ENCODE measurements at regions not wholly inside any gene's neighbourhood (a gene's known extent, or its start where the extent isn't known, plus 50 kb on each side); places are given as distances from the start of the nearest gene placed in this dataset.

GRCh38 chr6:165973473-165973872, 194.2 kb downstream of the TBXT start:
- Histone ChIP-seq H3K4me1 (ENCODE audit: control insufficient read depth, insufficient read depth, low read length) (no peaks in the 10 kb centered on the region), H3K9ac (ENCODE audit: low read length) (no peak overlapping the region), H3K36me3 (ENCODE audit: control insufficient read depth, insufficient read depth, low read length) (no peaks in the 10 kb centered on the region), H3K9me3 (ENCODE audit: control insufficient read depth, low read length) (no peaks in the 10 kb centered on the region), H3K4me3 (ENCODE audit: low read length) (no peak overlapping the region), H3K27me3 (ENCODE audit: control insufficient read depth, insufficient read depth, low read length) (no peaks in the 10 kb centered on the region)

DNA sequence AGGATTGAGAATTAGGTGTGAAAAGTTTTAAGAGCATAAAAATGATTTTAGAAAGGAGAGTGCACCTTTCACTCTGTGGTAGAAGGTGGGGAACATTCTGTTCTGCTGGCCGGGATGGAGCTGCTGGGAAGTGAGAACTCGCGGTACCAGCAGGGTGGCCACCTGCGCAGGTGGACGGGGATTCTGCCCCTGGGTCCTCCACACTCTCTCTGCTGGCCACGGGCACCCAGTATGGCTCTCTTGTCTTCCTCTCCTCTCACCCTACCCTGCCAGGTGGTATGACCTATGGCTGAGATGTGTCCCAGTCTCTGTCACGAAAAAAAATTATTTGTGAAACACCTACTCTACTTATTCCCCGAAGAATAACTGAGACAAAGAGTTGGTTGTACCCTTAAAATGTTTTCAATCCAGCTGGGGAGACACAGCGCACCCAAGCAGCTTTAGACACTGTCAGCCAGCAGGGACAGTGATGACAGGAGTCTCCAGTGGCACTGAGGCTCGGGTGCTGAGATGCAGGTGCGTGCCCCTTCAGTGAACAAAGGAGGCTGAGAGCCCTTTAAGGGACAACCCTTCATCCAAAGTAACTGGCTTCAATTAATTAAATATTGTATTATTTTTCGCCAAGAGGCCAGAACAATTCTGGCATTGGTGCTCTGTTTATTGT, 195.4 kb downstream of the TBXT start:
- H3K9me3 ChIP-seq (ENCODE audit: control insufficient read depth, low read length) = no peaks in the 10 kb centered on the region
- no peaks in the 10 kb centered on the region for H3K4me1 ChIP-seq (ENCODE audit: control insufficient read depth, insufficient read depth, low read length)
- H3K36me3 ChIP-seq (ENCODE audit: control insufficient read depth, insufficient read depth, low read length) = no peaks in the 10 kb centered on the region
- H3K4me3 ChIP-seq (ENCODE audit: low read length) = no peak overlapping the region
- no peak overlapping the region for H3K9ac ChIP-seq (ENCODE audit: low read length)
- no peaks in the 10 kb centered on the region for H3K27me3 ChIP-seq (ENCODE audit: control insufficient read depth, insufficient read depth, low read length)

- Histone ChIP-seq H3K9ac (ENCODE audit: low read length) (no peak overlapping the region), H3K36me3 (ENCODE audit: control insufficient read depth, insufficient read depth, low read length) (no peaks in the 10 kb centered on the region), H3K9me3 (ENCODE audit: control insufficient read depth, low read length) (no peaks in the 10 kb centered on the region), H3K4me3 (ENCODE audit: low read length) (no peak overlapping the region), H3K27me3 (ENCODE audit: control insufficient read depth, insufficient read depth, low read length) (no peaks in the 10 kb centered on the region), H3K4me1 (ENCODE audit: control insufficient read depth, insufficient read depth, low read length) (no peaks in the 10 kb centered on the region)
Observed at GRCh38 chr6:165971202-165971601, 196.4 kb downstream of the TBXT start.

- no peaks in the 10 kb centered on the region for H3K9me3 ChIP-seq (ENCODE audit: control insufficient read depth, low read length)
- no peaks in the 10 kb centered on the region for H3K4me1 ChIP-seq (ENCODE audit: control insufficient read depth, insufficient read depth, low read length)
- no peak overlapping the region for H3K4me3 ChIP-seq (ENCODE audit: low read length)
- H3K27me3 ChIP-seq (ENCODE audit: control insufficient read depth, insufficient read depth, low read length) = no peaks in the 10 kb centered on the region
- no peaks in the 10 kb centered on the region for H3K36me3 ChIP-seq (ENCODE audit: control insufficient read depth, insufficient read depth, low read length)
- H3K9ac ChIP-seq (ENCODE audit: low read length) = no peak overlapping the region
Observed at GRCh38 chr6:165970001-165970400, 197.7 kb downstream of the TBXT start.

GRCh38 chr6:165969184-165969583, 198.5 kb downstream of the TBXT start:
- no peak overlapping the region for H3K4me3 ChIP-seq (ENCODE audit: low read length)
- H3K27me3 ChIP-seq (ENCODE audit: control insufficient read depth, insufficient read depth, low read length) = no peaks in the 10 kb centered on the region
- no peaks in the 10 kb centered on the region for H3K9me3 ChIP-seq (ENCODE audit: control insufficient read depth, low read length)
- no peak overlapping the region for H3K9ac ChIP-seq (ENCODE audit: low read length)
- H3K36me3 ChIP-seq (ENCODE audit: control insufficient read depth, insufficient read depth, low read length) = no peaks in the 10 kb centered on the region
- H3K4me1 ChIP-seq (ENCODE audit: control insufficient read depth, insufficient read depth, low read length) = no peaks in the 10 kb centered on the region

GRCh38 chr6:165968408-165968807, 199.2 kb downstream of the TBXT start:
- no peaks in the 10 kb centered on the region for H3K4me1 ChIP-seq (ENCODE audit: control insufficient read depth, insufficient read depth, low read length)
- no peak overlapping the region for H3K9ac ChIP-seq (ENCODE audit: low read length)
- no peaks in the 10 kb centered on the region for H3K9me3 ChIP-seq (ENCODE audit: control insufficient read depth, low read length)
- H3K27me3 ChIP-seq (ENCODE audit: control insufficient read depth, insufficient read depth, low read length) = no peaks in the 10 kb centered on the region
- no peak overlapping the region for H3K4me3 ChIP-seq (ENCODE audit: low read length)
- H3K36me3 ChIP-seq (ENCODE audit: control insufficient read depth, insufficient read depth, low read length) = no peaks in the 10 kb centered on the region

DNA sequence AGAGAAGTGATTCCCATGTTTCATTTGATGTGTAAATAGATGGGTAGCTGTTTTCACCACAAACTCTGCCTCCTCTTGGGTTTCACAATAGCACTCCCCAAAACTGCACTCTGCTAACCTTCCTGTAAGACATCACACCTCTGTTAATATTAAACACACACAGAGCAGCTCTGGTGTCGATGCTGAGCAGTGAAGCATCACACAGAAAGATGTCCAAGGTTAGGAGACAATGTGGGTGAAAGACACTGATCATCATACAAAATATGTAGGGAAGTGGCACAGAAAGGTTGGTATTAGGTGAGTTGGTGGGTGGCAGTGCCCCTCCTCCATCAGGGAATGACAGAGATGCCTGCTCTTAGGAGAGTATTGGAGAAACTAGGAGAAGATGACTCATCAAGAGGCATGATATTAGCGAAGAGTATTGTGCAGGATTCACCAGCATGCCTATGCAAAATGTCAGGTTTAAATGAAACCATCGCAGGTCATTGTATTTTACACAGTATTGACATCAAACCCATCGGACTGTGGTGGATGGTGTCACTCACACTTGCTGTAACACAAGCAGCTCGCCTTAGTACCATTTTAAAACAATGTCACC, 199.7 kb downstream of the TBXT start:
- H3K27me3 ChIP-seq (ENCODE audit: control insufficient read depth, insufficient read depth, low read length) = no peaks in the 10 kb centered on the region
- no peaks in the 10 kb centered on the region for H3K9me3 ChIP-seq (ENCODE audit: control insufficient read depth, low read length)
- H3K36me3 ChIP-seq (ENCODE audit: control insufficient read depth, insufficient read depth, low read length) = no peaks in the 10 kb centered on the region
- no peak overlapping the region for H3K4me3 ChIP-seq (ENCODE audit: low read length)
- H3K4me1 ChIP-seq (ENCODE audit: control insufficient read depth, insufficient read depth, low read length) = no peaks in the 10 kb centered on the region
- no peak overlapping the region for H3K9ac ChIP-seq (ENCODE audit: low read length)

DNA sequence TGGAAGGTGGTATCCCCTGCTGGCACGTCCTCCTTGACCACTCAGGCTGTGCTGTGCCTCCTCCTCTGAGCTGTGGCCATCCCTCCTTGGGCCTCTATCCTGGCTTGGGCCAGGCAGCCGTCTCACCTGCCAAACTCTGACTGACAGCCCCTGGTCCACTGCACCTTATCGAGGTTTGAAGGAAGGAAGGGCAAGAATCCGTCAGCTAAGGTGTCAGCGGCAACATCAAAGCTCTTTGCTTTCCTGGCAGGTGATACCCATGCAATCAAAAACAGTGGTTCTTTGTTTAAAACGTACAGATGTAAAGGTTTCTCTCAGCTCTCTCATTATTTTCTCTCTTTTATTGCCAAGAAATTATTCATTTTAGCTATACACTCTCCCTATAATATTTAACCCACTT, 203.9 kb downstream of the TBXT start:
- H3K27me3 ChIP-seq (ENCODE audit: control insufficient read depth, insufficient read depth, low read length) = no peaks in the 10 kb centered on the region
- no peaks in the 10 kb centered on the region for H3K4me1 ChIP-seq (ENCODE audit: control insufficient read depth, insufficient read depth, low read length)
- H3K4me3 ChIP-seq (ENCODE audit: low read length) = no peak overlapping the region
- H3K9me3 ChIP-seq (ENCODE audit: control insufficient read depth, low read length) = no peaks in the 10 kb centered on the region
- H3K36me3 ChIP-seq (ENCODE audit: control insufficient read depth, insufficient read depth, low read length) = no peaks in the 10 kb centered on the region
- H3K9ac ChIP-seq (ENCODE audit: low read length) = no peak overlapping the region

- Histone ChIP-seq H3K4me1 (ENCODE audit: control insufficient read depth, insufficient read depth, low read length) (no peaks in the 10 kb centered on the region), H3K36me3 (ENCODE audit: control insufficient read depth, insufficient read depth, low read length) (no peaks in the 10 kb centered on the region), H3K4me3 (ENCODE audit: low read length) (no peak overlapping the region), H3K9ac (ENCODE audit: low read length) (no peak overlapping the region), H3K9me3 (ENCODE audit: control insufficient read depth, low read length) (no peaks in the 10 kb centered on the region), H3K27me3 (ENCODE audit: control insufficient read depth, insufficient read depth, low read length) (no peaks in the 10 kb centered on the region)
Observed at GRCh38 chr6:165962366-165962765, 205.3 kb downstream of the TBXT start.

GRCh38 chr6:165961233-165961632, 206.4 kb downstream of the TBXT start:
- no peaks in the 10 kb centered on the region for H3K27me3 ChIP-seq (ENCODE audit: control insufficient read depth, insufficient read depth, low read length)
- H3K4me1 ChIP-seq (ENCODE audit: control insufficient read depth, insufficient read depth, low read length) = no peaks in the 10 kb centered on the region
- H3K9ac ChIP-seq (ENCODE audit: low read length) = no peak overlapping the region

DNA sequence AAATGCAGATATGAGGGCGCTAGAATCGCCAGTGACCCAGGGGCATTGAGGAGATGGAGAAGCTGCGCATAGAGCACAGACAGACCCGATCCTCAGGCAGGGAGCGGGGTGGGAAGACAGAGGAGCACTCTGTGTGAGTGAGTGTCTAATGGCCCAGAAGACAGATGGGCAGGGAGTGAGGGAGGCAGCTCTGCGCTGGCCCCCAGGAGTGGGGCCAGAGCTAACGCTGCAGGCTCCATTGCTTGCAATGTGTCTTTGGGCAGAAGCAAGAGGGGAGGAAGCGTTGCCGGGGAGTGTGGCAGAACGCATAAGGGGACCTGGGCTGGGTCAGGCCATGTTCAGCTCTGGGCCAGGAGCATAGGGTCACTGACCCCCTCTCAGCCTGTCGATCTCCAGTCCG, 207.0 kb downstream of the TBXT start:
- Histone ChIP-seq H3K4me3 (ENCODE audit: low read length) (no peak overlapping the region), H3K4me1 (ENCODE audit: control insufficient read depth, insufficient read depth, low read length) (no peaks in the 10 kb centered on the region), H3K27me3 (ENCODE audit: control insufficient read depth, insufficient read depth, low read length) (no peaks in the 10 kb centered on the region), H3K36me3 (ENCODE audit: control insufficient read depth, insufficient read depth, low read length) (no peaks in the 10 kb centered on the region), H3K9me3 (ENCODE audit: control insufficient read depth, low read length) (no peaks in the 10 kb centered on the region), H3K9ac (ENCODE audit: low read length) (no peak overlapping the region)

More at GRCh38 chr6:165961233-165961632, 206.4 kb downstream of the TBXT start:
- no peak overlapping the region for H3K4me3 ChIP-seq (ENCODE audit: low read length)
- H3K36me3 ChIP-seq (ENCODE audit: control insufficient read depth, insufficient read depth, low read length) = no peaks in the 10 kb centered on the region
- no peaks in the 10 kb centered on the region for H3K9me3 ChIP-seq (ENCODE audit: control insufficient read depth, low read length)

DNA sequence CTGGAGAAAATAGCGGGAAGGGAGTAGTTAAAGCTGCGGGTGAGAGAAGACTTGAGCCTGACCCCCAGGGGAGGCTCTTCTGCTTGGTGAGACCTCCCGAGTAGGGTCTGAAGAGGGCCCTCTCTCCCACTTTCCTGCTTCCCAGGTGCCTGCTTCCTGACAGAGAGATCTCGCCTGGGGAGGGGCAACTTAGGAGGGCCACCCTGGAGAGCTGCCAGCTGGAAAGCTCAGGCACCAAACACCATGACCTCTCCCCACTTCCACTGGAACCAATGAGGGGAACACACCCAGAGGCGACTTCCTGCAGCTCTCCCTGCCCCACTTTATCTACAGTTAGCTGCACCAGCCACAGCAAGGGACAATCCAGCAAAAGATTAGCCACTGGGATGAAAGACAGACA, 208.0 kb downstream of the TBXT start:
- H3K36me3 ChIP-seq (ENCODE audit: control insufficient read depth, insufficient read depth, low read length) = no peaks in the 10 kb centered on the region
- no peaks in the 10 kb centered on the region for H3K4me1 ChIP-seq (ENCODE audit: control insufficient read depth, insufficient read depth, low read length)
- no peaks in the 10 kb centered on the region for H3K27me3 ChIP-seq (ENCODE audit: control insufficient read depth, insufficient read depth, low read length)
- no peak overlapping the region for H3K9ac ChIP-seq (ENCODE audit: low read length)
- no peaks in the 10 kb centered on the region for H3K9me3 ChIP-seq (ENCODE audit: control insufficient read depth, low read length)
- H3K4me3 ChIP-seq (ENCODE audit: low read length) = no peak overlapping the region

GRCh38 chr6:165956874-165957273, 210.8 kb downstream of the TBXT start:
- H3K9ac ChIP-seq (ENCODE audit: low read length) = no peak overlapping the region
- no peaks in the 10 kb centered on the region for H3K27me3 ChIP-seq (ENCODE audit: control insufficient read depth, insufficient read depth, low read length)

More at GRCh38 chr6:165956874-165957273, 210.8 kb downstream of the TBXT start:
- Histone ChIP-seq H3K4me1 (ENCODE audit: control insufficient read depth, insufficient read depth, low read length) (no peaks in the 10 kb centered on the region), H3K4me3 (ENCODE audit: low read length) (no peak overlapping the region), H3K9me3 (ENCODE audit: control insufficient read depth, low read length) (no peaks in the 10 kb centered on the region), H3K36me3 (ENCODE audit: control insufficient read depth, insufficient read depth, low read length) (no peaks in the 10 kb centered on the region)
